GM12801 (cell line): ENCODE measurements at regions not wholly inside any gene's neighbourhood (a gene's known extent, or its start where the extent isn't known, plus 50 kb on each side); places are given as distances from the start of the nearest gene placed in this dataset.

Source experiments
- TF ChIP-seq, protein P1 (sequence below): IDR thresholded peaks from one replicate; pipeline ENCODE4 v1.5.1; 2011; ENCODE audit warnings: control low read depth; ENCODE audit not compliant: insufficient read length; ENCODE audit errors: extremely low read depth

DNA sequence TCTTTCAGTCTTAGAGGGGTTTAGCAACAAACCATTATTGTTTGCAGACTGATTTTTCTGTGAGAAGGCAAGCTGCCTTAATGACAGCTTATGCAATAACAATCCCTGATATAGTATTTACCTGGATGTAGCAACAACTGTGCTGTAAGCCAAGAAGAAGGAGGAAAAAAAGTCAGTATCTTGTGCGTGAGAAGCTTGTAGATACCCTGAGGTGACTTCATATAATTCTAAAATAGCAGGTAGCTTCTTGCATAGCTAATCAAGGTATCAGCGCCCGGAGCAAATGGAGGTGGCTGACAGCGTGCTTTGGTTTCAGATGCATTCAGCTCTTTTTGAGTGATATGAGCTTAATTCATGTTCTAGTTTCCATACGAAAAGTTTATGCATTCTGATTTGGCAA is 309.8 kb downstream of the KLF5 start:
- TF ChIP-seq, protein P1, sequence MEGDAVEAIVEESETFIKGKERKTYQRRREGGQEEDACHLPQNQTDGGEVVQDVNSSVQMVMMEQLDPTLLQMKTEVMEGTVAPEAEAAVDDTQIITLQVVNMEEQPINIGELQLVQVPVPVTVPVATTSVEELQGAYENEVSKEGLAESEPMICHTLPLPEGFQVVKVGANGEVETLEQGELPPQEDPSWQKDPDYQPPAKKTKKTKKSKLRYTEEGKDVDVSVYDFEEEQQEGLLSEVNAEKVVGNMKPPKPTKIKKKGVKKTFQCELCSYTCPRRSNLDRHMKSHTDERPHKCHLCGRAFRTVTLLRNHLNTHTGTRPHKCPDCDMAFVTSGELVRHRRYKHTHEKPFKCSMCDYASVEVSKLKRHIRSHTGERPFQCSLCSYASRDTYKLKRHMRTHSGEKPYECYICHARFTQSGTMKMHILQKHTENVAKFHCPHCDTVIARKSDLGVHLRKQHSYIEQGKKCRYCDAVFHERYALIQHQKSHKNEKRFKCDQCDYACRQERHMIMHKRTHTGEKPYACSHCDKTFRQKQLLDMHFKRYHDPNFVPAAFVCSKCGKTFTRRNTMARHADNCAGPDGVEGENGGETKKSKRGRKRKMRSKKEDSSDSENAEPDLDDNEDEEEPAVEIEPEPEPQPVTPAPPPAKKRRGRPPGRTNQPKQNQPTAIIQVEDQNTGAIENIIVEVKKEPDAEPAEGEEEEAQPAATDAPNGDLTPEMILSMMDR, result no peak

DNA sequence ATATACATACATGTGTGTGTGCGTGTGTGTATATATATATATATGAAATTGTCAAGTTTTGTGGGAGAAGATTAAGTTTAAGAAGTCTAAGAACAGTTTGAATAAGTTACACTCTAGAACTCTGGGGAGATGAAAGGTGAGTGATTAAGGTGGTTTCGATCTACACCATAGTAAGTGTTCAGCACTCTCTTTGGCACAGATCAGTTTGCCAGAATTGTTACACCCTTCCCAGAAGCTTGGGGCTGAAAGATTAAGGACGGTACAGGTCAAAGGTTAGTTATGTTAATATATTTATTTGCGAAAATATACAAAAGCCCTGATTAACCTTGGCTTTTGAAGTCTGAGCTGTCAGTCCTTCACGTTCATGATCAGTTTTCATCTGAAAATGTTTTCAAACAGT is 309.1 kb downstream of the KLF5 start:
- TF ChIP-seq, protein P1, result no peak

DNA sequence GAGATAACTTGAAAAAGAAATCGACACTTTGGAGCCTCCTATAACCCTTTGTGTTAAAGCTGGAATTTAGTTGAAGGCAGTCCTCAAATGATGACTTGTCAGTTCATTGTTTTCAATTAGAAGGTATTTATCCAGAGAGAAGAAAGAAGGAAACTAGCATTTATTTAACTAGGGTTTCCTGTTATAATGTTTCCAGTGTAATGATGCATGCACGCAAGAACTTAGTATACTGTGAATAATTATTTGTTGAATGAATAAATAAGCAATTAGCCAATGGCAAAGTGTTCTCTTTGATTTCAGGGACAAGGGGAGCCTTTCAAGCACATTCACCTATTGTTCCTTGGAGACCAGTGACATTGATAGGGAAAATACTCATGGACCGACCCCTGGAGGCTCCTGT is 307.4 kb downstream of the KLF5 start:
- TF ChIP-seq, protein P1, result no peak

GRCh38 chr13:73365681-73366080 is 306.9 kb downstream of the KLF5 start:
- TF ChIP-seq, protein P1, result no peak

DNA sequence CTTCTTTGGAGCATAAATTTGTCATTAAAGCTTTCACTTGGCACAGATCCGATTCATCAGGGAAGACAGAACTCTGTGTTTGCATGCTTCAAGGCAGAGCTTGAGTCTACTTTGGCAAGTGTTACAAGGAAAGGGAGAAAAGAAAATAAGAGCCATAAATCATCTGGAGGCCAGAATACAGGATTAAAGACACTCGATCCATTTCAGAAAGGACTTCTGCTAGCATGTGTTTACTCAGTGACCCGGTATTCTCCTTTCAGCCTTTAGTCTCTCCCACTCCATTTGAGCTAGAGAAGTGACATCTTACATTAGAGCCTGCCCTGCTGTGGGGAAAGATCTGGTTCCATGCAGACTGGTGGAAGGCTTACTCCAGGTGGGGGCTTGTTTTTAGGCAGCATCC is 306.4 kb downstream of the KLF5 start:
- TF ChIP-seq, protein P1, result no peak

DNA sequence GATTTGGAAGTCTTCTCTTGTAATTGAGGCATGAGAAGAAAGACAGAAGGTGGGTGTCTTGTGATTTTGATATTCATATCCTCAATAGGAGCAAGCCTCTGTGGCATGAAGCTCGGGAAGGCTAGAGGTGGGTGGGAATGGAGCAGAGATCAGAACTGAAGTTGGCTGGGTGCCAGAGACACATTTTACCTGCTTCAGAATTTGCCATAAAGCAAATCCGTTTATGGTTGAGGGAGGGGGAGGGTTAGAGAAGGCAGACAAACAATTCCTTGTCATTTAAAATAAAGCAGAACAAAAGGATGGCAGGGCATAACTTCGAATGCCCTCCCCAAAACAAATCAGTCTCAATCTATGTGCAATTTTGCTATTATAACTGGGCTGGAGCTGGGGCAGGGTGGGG is 305.9 kb downstream of the KLF5 start:
- TF ChIP-seq, protein P1, result no peak

GRCh38 chr13:73358606-73359095 is 299.8 kb downstream of the KLF5 start:
- TF ChIP-seq, protein P1, result no peak

- TF ChIP-seq, protein P1, result no peak
Measured at GRCh38 chr13:73355134-73355533, 296.3 kb downstream of the KLF5 start.
